ENCODE measurements at regions not wholly inside any gene's neighbourhood (a gene's known extent, or its start where the extent isn't known, plus 50 kb on each side); places are given as distances from the start of the nearest gene placed in this dataset.

DNA sequence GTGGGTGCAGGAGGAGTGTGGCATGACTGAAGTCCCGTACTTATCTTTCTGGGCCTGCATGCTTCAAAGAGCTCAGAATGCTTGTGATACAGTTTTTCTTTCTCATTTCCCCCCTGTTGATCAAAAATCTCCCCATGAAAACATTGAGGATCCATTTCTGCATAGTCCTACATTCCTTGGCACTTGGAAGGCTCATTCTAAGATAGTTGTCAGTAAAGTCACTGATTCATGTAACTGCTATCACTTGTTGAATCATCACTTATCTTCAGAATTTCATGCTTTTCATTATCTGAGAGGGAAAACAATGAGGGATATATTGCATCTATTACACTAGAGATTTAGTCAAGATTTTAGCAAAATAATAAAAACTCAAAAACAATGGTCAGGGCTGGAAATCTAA, 1953.1 kb upstream of the CDH6 start:
- no peak for DNase-seq (ENCODE audit: low spot score)
- TF ChIP-seq, protein P1, sequence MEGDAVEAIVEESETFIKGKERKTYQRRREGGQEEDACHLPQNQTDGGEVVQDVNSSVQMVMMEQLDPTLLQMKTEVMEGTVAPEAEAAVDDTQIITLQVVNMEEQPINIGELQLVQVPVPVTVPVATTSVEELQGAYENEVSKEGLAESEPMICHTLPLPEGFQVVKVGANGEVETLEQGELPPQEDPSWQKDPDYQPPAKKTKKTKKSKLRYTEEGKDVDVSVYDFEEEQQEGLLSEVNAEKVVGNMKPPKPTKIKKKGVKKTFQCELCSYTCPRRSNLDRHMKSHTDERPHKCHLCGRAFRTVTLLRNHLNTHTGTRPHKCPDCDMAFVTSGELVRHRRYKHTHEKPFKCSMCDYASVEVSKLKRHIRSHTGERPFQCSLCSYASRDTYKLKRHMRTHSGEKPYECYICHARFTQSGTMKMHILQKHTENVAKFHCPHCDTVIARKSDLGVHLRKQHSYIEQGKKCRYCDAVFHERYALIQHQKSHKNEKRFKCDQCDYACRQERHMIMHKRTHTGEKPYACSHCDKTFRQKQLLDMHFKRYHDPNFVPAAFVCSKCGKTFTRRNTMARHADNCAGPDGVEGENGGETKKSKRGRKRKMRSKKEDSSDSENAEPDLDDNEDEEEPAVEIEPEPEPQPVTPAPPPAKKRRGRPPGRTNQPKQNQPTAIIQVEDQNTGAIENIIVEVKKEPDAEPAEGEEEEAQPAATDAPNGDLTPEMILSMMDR (IDR thresholded peaks at IDR 0.05; ENCODE audit: extremely low read depth, missing control alignments) = no peak

DNA sequence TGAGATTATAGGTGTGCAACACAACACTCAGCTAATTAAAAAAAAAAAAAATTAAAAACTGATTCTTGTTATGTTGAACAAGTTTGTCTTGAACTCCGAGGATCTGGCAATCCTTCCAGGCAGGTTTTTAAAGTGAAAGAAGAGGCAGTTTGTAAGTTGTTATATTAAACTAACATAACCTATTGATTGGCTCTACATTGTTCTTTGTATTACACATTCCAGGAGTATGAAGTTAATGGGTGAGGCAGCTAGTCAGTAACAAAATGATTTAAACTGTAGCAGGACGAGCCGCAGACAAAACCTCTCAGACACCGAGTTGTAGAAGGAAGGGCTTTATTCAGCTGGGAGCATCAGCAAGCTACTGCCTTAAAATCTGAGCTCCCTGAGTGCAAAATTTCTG, 1953.9 kb upstream of the CDH6 start:
- TF ChIP-seq, protein P1 (IDR thresholded peaks at IDR 0.05; ENCODE audit: extremely low read depth, missing control alignments) = no peak
- DNase-seq (ENCODE audit: low spot score) = no peak

DNA sequence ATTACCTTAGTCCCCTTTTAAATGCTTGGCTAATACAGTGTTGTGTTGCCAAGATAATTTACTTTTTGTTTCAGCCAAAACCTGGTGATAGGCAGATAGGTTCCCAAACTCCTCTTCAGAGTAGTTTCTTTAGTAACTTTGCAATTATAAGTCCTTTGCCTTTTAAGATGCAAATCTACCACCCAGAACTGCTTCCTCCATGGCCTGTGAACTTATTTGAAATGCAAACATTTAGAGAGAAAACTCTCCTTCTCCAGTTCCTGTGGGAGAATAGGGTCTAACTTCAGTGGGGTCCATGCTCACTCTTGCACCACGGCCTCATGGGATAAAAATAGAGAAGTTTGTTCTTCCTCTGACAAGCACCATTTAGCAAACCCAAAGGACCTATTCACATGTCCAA, 1955.4 kb upstream of the CDH6 start:
- no peak for DNase-seq (ENCODE audit: low spot score)
- TF ChIP-seq, protein P1 (IDR thresholded peaks at IDR 0.05; ENCODE audit: extremely low read depth, missing control alignments) = no peak

- DNase-seq (ENCODE audit: low spot score) = no peak
- TF ChIP-seq, protein P1 (IDR thresholded peaks at IDR 0.05; ENCODE audit: extremely low read depth, missing control alignments) = no peak
These were observed 1962.3 kb upstream of the CDH6 start for GRCh38 chr5:29231154-29231553.

DNA sequence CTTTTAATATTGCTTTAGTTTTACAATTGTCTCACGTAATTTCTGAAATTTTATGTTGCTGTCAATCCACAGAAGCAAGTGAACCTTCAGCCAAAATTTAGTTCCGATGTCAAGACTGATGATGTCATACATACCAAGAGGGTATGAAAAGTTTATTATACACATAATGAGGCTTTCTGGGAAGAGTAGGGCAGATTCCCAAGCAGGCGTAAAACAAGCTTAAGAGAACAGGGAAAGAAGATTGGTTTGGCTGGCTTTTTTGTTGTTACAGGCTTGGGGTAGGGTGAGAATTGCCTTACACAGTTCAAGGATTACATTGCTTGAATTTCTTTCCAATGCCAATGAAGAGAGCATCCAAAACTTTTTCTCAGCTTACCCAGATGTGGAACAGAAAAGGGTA, 1962.9 kb upstream of the CDH6 start:
- DNase-seq (ENCODE audit: low spot score) = no peak
- TF ChIP-seq, protein P1 (IDR thresholded peaks at IDR 0.05; ENCODE audit: extremely low read depth, missing control alignments) = no peak

- DNase-seq (ENCODE audit: low spot score) = no peak
- TF ChIP-seq, protein P1 (IDR thresholded peaks at IDR 0.05; ENCODE audit: extremely low read depth, missing control alignments) = no peak
These were observed 1964.0 kb upstream of the CDH6 start for GRCh38 chr5:29229461-29229860.

DNA sequence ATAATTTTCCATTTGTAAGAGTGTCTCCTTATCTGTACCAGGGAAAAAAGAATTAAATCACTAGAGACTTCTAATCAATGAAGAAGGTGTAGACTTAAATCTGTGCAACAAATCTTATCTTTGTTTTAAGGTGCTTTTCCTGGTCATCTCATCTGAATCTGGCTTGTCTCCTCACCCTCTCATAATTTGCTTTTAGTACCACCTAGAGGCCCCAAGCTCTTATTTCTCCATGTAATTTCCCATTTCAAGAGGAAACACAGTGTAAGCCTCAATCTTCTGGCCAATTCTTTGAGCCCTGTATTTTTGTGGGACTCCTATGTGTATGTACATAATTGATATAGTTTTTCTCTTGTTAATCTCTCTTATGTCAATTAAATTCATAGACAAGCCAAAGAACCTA, 1975.3 kb upstream of the CDH6 start:
- TF ChIP-seq, protein P1 (IDR thresholded peaks at IDR 0.05; ENCODE audit: extremely low read depth, missing control alignments) = no peak
- DNase-seq (ENCODE audit: low spot score) = no peak
